ENCODE measurements at regions not wholly inside any gene's neighbourhood (a gene's known extent, or its start where the extent isn't known, plus 50 kb on each side); places are given as distances from the start of the nearest gene placed in this dataset.
"Not testable (repeated sequence)": the region's sequence is repeated elsewhere in the genome, so short reads cannot be mapped to it uniquely, and the experiment has no call there.

DNA sequence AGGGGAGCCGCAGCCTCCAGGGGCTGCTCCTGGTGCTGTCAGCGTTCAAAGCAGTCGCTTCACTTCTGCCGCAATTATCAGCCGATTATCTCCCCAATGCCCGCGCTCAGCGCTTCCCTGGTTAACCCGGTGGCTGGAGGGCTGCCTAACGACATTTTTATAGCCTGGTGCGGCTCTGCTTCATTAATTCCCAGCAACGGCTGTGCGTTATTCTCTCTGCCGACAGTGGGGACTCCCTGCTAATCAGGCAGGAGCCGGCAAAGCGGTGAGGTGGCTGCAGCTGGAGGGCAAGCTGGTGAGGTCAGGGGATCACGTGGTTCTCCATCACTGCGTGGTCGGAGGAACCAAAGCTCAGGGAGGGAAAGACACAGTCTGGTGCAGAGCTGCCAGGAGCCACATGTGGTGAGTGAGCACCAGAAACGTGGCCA is 62.9 kb downstream of the GLRX5 start:
- peak; percentile 56 for DNase-seq (ENCODE audit: low spot score)

DNA sequence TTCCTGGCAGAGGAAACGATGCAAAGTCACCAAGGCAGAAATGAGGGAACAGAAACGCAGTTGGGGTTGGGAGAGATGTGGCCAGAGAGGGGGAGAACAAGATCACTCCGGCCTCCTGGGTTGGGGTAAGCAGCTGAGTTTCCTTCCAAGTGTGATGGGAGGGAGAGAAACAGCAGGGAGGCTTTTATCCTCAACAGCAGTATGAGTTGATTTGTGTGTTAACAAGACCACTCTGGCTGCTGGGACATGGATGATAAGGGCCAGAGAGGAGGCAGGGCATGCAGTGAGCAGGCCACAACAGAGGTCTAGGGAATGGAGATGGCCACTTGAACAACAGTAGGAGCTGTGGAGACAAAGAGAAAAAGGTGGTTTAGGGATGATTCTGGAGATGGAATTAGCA is 66.8 kb downstream of the GLRX5 start:
- no peak for DNase-seq (ENCODE audit: low spot score)

DNA sequence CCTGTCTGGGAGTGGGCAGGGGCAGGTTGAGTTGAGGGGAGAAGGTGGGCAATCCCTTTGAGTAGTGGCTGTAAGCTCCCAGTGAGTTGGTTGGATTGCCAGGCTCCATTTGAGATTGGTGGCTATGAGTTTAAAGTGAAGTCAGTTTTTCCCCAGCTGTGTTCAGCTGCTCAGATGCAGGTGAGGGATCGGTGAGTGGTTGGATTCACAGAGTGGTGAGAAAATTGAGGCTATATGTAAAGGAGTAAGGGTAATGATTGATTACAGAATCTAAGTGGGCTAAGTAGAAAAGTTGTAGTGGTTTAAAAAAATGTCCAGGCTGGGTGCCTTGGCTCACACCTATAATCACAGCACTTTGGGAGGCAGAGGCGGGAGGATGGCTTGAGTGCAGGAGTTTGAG is 68.6 kb downstream of the GLRX5 start:
- DNase-seq (ENCODE audit: low spot score), result no peak

DNA sequence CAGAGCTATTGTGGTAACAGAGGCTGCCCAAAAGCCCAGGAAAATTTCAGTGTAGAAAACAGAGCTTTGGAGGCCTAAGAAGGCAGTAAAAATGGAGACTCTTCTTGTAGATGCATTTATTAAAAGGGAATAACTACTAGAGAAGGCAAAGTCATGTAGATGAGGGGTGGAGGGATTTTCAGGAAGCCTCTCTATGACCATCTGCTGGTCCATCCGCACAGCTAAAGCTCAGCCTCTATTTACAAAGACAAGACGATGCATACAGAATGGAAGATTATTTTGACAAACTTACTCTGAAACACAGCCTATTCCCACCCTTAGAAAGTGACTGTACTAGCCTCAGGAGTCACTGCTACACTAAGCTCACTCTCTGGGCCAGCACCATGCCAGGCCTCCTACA is 71.4 kb downstream of the GLRX5 start:
- no peak for DNase-seq (ENCODE audit: low spot score)

DNA sequence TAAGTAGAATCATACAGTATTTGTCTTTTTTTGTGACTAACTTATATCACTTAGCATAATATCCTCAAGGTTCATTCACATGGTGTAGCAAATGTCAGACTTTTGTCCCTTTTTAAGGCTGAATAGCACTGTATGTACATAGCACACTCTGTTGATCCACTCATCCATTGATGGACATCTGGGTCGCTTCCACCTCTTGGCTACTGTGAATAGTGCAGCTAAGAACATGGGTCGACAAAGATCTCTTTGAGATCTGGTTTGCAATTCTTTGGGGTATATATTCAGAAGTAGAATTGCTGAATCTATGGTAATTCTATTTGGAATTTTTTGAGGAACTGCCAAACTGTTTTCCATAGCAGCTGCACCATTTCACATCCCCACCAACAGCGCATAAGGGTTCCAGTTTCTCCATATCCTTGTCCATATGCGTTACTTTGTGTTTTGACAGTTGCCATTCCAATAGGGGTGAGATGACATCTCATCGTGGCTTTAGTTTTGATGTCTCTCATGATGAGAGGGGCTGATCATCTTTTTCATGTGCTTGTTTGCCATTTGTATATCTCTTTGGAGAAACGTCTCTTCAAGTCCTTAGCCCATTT is 73.9 kb downstream of the GLRX5 start:
- no peak for DNase-seq (ENCODE audit: low spot score)

DNA sequence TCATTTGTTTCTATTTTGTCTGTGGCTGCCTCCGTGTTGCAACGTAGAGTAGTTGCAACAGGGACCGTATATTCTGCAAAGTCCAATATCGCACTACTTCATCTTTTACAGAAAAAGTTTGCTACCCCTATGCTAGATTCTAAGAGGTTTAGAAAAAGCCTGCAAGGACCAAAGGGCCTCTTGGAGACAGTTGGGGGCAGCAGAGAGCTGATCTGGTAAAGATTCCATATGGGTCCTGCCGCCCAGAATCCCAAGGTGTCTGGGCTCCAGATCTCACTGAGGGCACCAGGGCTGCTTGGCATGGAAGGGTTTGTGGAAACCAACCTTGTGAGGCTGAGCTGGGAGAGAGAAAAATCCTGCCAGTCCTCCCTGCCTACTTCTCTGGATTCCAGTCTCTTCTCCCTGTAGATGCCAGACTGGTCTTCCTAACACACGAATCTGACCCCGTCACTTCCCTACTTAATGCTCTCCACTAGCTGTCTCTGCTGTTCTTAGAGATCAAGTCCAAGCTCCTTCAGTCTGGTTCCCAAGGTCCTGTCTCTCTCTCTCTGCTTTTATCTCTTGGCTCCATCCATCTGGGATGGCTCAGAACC is 74.6 kb downstream of the GLRX5 start:
- DNase-seq (ENCODE audit: low spot score), result peak; percentile 34

DNA sequence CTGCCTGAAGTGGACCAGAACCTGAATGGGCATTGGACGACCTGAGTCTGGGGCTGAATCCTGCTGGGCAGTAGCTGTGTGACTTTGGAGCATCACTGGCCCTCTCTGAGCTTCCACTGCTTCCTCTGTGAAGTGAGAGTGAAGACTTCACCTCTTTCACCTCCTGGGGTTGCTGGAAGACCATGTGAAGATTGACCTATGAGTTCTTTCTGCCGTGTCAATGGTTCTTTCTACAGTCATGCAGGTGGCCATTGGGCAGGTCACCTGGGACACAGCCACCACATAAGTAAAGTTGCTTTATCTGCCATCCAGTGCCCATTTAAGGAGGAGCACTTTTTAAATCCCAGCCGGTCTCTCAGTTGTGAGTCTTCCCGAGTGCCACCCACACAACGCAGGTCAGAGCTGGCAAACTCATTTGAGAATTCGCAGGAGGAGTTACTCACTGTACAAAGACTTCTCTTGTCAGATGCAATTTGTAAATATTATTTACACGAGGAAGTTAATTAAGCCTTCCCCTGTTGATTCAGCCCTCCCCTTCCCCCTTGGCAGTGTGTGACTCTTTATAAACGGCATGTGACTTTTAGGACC is 74.8 kb upstream of the TCL1B start:
- DNase-seq (ENCODE audit: low spot score), result no peak

DNA sequence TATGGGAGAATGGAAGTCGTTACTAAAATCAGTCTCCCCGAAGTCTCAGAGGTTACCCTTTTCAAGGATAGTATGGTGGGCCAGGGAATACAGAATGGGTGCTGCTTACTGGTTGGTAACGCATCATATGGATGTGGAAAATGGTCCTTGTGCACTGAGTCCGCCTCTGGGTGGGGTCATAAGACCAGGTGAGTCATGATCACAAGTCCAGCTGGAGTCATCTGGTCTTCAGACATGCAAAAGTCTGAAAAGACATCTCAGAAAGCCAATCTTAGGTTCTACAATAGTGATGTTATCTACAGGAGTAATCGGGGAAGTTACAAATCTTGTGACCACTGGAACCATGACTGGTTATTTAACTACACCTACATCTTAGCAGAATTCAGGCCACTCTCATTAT is 71.9 kb upstream of the TCL1B start:
- no peak for DNase-seq (ENCODE audit: low spot score)

DNA sequence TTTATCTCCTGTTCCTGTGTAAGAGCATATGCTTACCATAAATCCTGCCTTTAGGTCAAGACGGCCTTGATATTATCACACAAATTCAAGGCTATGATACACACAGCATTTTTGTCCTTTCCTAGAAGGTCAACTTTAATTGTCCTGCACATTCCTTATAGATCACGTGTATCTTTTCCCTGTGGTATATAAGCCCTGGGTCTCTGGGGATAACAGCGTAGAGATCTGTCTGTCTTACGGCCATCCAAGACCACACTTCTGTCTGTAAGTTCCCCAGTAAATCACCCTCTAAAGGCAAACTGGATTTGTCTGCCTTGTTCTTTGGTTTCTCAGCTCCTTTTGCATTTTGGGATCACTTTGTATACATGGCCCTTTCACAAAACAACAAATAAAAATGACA is 69.5 kb upstream of the TCL1B start:
- no peak for DNase-seq (ENCODE audit: low spot score)

DNA sequence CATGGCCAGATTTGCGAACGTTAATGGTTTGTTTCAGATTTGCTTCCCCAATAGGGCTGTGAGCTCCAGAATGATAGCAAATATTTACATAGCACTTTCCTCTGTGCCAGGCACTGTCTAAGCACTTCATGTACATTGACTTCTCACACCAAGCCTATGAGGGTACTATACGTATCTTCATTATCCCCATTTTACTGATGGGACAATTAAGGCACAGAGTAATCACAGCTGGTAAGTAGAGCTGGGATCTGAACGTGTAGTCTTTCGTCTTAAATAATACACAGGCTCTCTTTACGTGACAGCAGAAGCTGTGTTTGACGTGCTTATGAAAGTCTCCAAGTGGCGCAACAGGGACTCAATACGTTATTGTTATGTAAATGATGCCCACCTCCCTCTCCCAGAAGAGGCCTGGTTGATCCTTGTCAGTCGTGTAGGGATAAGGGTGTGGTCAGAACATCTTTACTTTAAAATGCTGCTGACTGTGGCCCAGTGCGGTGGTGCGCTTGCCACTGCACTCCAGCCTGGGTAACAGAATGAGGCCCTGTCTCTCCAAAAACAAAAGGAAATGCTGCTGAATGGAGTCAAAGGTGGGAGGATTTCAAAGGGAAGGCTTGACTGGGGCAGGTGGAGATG is 66.3 kb upstream of the TCL1B start:
- no peak for DNase-seq (ENCODE audit: low spot score)

DNA sequence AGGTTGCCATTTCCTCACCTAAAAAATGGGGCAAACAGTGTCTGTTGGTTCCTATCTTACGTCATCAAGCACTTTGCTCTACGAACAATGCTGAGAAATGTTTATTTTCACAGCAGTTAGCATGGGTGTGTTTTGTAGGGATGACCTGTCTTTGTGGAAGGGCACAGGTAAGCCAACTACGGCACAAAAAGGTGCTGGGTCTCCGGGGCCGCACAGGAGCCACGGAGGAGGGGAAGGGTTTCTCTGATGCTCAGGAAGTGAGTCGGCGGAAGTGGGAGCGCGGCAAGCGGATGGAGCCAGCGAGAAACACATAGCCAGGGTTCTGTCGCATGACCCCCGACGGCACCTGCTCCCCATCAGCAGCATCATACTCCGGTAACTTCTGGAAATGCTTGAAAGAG is 65.6 kb upstream of the TCL1B start:
- no peak for DNase-seq (ENCODE audit: low spot score)

DNA sequence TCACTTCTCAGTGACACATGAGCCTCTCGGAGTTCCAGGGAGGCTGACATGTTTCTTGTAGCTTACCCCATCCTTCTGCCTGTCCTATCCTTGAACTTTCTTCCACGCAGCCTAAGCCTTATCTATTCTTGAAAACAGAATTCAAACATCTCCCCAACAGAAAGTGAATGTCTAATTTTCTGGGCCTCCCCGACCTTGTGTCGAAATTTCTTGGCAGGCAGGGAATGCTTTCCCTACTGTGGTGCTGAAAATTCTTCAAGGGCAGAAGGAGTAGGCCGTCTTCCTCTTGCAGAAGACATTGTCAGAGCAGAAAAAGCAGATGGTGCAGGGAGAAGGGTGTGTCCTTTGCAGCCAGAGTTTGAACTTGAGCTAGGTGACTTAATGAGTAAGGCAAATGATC is 63.0 kb upstream of the TCL1B start:
- no peak for DNase-seq (ENCODE audit: low spot score)

DNA sequence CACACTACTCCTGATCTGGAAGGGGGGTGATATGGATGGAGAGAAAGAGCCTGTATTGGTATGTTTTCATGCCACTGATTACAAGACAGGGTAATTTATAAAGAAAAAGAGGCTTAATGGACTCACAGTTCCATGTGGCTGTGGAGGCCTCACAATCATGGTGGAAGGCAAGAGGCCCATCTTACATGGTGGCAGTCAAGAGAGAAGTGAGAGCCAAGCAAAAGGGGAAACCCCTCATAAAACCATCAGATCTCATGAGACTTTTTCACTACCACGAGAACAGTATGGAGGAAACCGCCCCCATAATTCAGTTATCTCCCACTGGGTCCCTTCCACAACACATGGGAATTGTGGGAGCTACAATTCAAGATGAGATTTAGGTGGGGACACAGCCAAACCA is 60.5 kb upstream of the TCL1B start:
- not testable (repeated sequence) for DNase-seq (ENCODE audit: low spot score)

DNA sequence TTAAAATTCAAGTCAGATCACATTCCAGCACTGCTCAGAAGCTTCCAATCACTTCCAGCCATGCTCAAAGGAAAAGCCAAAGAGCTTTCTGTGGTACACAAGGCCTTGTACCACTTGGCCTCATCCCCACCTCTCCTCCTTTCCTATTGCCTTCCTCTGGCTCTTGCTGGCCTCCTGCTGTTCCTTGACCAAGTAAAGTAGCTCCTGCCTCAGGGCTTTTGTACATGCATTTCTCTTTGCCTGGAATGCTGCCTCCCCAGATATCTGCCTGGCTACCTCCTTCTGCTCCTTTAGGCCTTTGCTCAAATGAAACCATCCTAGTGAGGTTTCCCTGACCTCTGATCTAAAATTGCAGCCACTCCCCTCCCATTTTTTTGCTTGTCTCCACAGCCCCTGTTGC is 51.2 kb upstream of the TCL1B start:
- no peak for DNase-seq (ENCODE audit: low spot score)
